VCaP (cell line): ENCODE measurements at regions not wholly inside any gene's neighbourhood (a gene's known extent, or its start where the extent isn't known, plus 50 kb on each side); places are given as distances from the start of the nearest gene placed in this dataset.
A peak's percentile ranks its signal among the peaks of the same experiment; 100 is the strongest.

ENCODE experiments used
- H3K27ac ChIP-seq: fragments of 450-650 bp; 2 replicates; pipeline ENCODE4 v1.5.1; 2017
- TF ChIP-seq, protein P1 (sequence below): fragments of 450-650 bp; conservative IDR thresholded peaks from 2 replicates; pipeline ENCODE4 v1.5.1; 2017; ENCODE audit warnings: mild to moderate bottlenecking, moderate library complexity

GRCh38 chr4:137283737-137284136 is 248.6 kb downstream of the PCDH18 start:
- TF ChIP-seq, protein P1, sequence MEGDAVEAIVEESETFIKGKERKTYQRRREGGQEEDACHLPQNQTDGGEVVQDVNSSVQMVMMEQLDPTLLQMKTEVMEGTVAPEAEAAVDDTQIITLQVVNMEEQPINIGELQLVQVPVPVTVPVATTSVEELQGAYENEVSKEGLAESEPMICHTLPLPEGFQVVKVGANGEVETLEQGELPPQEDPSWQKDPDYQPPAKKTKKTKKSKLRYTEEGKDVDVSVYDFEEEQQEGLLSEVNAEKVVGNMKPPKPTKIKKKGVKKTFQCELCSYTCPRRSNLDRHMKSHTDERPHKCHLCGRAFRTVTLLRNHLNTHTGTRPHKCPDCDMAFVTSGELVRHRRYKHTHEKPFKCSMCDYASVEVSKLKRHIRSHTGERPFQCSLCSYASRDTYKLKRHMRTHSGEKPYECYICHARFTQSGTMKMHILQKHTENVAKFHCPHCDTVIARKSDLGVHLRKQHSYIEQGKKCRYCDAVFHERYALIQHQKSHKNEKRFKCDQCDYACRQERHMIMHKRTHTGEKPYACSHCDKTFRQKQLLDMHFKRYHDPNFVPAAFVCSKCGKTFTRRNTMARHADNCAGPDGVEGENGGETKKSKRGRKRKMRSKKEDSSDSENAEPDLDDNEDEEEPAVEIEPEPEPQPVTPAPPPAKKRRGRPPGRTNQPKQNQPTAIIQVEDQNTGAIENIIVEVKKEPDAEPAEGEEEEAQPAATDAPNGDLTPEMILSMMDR, result 0 out of 2 replicates have a peak, but pooled peaks have one; percentile 14

DNA sequence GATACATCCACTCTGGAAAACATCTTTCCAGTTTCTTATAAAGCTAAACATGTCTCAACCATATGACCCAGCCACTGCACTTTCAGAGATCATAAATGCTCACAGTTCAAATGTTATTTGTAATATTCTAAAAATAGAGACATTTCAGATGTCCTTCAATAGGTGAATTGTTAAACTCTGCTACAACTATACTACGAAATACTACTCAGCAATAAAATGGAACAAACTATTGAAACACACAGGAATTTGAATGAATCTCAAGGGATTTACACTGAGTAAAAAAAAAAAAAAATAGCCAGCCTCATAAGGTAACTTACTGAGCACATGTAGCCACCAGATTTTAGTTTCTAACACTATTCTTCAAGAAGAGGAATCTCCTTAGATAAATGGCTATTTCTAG is 253.9 kb downstream of the PCDH18 start:
- H3K27ac ChIP-seq, result no peak overlapping the region
- TF ChIP-seq, protein P1, result no peak

More at GRCh38 chr4:137283737-137284136, 248.6 kb downstream of the PCDH18 start:
- no peak overlapping the region for H3K27ac ChIP-seq

DNA sequence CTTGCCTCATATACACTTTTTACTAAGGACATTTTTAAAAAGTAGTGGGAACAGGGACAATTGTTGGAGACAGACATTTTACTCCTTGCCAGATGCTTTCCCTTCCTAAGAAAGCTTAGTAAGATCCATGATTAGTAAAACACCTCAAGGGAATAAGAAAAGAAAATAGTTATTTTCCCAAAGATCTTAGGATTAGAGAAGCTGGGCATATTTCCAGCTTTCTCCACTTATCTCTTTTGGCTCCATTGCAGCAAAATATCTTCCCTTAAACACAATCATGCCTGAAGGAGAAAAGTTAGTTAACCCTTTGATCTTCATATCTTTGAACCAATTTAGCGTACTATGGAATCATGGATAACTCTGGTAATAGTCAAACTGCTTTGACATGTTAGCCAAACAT is 257.9 kb downstream of the PCDH18 start:
- H3K27ac ChIP-seq, result no peak overlapping the region
- TF ChIP-seq, protein P1, result no peak

GRCh38 chr4:137267024-137267423 is 265.3 kb downstream of the PCDH18 start:
- H3K27ac ChIP-seq, result no peak overlapping the region
- TF ChIP-seq, protein P1, result no peak

DNA sequence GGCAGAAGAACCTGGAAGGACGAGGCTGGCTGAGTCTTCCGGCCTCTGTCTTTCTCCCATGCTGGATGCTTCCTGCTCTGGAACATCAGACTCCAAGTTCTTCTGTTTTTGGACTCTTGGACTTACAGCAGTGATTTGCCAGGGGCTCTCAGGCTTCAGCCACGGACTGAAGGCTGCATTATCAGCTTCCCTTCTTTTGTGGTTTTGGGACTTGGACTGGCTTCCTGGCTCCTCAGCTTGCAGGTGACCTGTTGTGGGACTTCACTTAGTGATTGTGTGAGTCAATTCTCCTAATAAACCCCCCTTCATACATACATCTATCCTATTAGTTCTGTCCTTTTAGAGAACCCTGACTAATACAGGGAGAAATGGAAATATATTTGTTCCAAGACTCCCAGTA is 265.8 kb downstream of the PCDH18 start:
- H3K27ac ChIP-seq, result no peak overlapping the region
- TF ChIP-seq, protein P1, result no peak

DNA sequence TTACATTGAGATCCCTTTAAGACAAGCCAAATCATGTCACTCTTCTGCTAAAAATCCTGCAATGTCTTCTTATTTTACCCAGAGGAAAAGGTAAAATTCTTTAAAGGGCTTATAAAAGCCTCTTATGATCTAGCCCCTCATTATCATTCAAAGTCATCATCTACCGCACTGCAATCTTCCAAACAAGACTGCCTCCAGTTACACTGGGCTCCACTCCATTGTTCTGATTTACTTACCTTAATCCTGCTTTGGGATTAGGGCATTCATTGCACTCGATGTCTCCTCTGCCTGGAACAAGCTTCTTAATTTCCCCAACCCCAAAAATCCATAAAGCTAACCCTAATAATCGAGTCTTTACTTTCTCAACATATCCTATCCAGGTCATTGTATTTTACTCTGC is 269.1 kb downstream of the PCDH18 start:
- H3K27ac ChIP-seq, result no peak overlapping the region
- TF ChIP-seq, protein P1, result no peak

DNA sequence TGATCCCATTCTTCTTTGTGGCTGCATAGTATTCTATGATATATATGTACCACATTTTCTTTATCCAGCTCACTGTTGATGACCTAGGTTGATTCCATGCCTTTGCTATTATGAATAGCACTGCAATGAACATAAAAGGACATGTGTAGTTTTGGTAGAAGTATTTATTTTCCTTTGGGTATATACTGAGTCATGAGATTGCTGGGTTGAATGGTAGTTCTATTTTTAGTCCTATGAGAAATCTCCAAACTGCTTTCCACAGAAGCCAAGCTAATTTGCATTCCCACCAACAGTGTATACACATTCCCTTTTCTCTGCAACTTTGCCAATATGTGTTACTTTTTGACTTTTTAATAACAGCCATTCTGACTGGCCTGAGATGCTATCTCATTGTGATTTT is 278.3 kb downstream of the PCDH18 start:
- no peak overlapping the region for H3K27ac ChIP-seq
- TF ChIP-seq, protein P1, result no peak
